GM18909 (cell line): ENCODE measurements at regions not wholly inside any gene's neighbourhood (a gene's known extent, or its start where the extent isn't known, plus 50 kb on each side); places are given as distances from the start of the nearest gene placed in this dataset.

Experiments
- ATAC-seq: cut with Tn5 transposase; IDR thresholded peaks from one replicate; pipeline ENCODE4 v1.9.1; 2021; ENCODE audit warnings: mild to moderate bottlenecking; ENCODE audit not compliant: unreplicated experiment, poor library complexity

DNA sequence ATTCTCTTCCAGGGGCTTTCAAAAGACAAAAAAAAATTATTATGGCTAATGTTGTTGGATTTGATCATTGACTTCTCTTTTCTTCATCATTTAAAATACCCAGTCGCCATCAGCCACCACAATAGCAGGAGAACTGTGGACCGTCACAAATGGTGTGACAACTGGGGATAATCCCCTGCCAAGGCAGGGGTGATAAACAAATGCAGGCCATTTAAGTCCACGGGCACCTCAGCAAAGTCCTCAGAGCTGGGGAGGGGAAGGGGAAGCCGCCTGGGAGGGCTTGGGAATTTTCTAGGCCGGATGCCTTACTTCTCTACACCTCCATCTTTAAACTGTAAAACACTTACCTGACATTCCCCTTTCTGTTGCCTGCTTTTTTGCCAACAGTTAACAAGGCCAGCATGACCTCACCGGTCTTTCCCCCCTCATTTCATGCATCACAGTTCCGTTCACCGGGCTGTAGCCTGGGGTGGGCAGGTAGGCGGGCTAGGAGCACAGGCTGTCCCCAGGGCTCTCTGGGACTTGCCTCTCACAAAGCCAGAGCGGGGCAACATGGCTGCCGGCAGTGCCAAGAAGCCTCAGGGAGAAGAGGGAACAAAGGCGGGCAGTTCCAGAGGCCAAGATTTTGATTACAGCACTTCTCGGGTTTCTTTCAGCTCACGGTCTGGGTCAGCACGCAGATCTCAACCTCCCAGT, 820.4 kb downstream of the BCL11A start:
- no peak for ATAC-seq

DNA sequence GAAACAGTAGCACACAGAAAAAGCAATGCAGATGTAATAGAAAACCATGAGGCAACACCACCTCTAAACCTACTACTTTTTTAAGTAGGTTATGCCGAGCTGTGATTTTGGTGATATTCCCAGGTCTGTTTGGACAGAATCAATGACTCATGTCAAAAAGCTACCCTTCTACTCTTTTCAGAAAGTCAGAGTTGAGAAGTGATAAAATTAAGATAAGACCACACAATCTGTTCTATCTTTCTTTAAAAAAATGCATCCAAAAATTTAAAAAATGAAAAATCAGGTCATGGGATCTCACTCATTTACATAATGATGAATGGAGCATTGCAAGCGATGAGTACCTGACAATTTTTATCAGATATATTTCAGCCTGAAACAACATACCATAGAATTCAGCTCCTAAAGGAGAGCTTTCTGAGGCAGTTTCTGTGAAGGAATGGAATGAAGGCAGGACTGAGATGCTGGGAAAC, 826.3 kb downstream of the BCL11A start:
- ATAC-seq: no peak

DNA sequence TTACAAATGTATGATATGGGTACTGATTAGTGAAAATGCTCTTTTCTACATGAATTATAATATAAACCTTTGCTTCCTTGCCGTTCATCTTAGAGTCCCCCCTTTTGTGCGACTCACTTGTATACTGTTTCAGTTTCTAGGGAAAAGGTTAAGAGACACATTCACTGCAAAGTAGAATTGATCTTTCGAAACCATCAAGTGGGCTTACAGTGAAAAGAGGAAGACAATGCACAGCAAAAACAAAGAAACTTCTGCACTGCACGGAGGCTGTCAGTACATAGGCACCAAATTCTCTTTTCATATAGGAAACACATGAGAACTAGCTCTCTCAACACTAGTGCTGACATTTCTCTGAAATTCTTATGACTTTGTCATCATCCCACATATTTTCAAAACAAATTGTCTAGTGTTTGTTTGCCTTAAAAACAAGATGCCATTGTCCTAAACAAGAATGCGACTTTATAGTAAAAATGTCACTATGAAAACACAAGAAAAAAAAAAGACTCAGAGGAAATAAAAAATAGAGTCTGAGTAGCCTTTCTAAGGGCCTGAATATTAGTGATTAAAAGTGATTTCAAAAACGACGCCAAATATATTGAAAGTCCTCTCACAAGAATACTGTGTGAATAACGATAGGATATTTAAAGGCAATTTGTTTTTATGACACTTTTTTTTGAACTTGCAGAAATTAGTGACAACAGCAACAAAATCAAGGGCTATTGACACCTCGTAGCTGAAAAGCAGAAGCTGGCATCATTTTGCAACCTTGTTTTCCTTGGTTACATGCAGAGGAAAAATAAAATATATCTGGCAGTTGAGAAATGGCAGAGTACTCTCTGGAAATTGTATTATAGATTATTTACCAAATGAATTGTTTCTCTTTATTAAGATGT, 827.0 kb downstream of the BCL11A start:
- peak; percentile 40 for ATAC-seq

DNA sequence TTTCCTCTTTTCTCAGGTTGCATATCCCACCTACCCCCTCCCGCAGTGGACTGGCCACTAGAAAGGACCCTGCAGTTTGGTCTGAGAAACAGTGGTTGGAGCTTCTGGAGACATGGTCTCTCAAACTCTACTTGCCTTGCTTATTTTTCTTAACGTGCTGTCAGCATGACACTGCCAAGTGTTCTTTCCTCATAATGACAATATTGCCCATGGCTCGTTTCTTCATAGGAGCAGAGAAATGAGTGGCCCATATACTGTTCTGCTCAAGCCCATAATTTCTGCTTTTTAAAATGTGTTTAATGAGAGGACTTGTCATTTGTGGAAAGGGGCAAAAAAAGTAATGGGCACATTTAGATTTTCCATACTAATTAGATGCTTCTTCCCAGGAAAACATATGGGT, 828.7 kb downstream of the BCL11A start:
- ATAC-seq: no peak

DNA sequence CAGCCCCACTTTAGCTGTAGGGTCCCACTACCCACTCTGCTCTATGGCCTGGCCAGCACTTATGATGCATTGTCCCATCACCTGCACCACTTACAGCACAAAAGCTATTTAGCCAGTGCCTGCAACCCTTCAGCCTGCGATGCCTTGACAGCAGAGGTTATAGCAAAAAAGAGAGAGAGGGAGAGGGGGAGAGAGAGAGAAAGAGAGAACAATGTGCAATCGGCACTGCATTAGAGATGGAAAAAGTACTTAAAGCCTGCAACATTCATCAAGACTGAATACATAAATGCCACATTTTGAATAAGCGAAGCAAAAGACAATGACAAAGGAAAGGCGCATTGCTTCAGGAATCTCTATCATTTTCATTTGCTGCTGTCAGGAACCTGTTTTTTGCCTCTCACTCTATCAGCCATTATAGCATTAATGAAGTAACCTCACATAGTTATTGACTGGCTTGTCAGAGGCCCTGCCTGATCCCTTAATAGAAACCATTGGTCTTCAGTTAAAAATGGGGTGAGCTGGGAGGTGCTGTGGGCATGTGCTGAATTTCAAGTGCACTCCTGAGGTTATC, 833.1 kb downstream of the BCL11A start:
- no peak for ATAC-seq

DNA sequence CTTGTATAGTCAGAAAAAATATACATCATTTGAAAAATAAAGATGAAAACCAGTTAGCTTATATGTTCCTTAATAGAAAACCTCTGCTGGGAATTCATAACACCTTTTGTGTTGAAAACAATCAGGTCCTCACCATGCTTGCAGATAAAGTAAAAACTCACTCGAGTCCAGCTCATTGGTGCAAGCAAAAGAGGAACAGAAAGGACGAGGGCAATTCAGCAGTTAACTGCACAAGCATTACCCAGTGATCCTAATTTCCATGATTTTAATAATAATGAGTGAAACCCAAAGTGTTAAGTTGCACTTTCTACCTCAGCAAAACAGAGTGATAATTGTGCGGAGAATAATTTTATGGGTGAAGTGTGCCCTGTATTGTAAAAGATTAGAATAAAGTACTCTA, 839.9 kb downstream of the BCL11A start:
- no peak for ATAC-seq

DNA sequence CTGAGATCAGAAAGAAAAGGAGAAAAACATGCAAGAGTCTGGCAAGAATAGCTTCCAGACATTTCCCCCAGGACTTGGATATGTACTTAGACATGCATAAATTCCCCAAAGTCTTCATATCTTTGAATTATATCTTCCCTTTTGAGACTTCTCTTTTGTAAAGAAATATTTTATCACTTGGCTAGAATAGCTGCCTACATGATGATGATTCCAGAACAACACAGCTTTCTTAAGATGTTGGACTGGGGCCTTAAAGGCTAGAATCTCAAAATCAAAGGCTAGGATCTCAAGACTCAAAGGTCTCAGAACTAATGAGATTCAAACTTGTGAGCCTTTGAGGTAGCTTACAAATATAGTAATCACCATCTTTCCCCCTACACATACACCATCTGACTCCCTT, 842.3 kb downstream of the BCL11A start:
- ATAC-seq: no peak

DNA sequence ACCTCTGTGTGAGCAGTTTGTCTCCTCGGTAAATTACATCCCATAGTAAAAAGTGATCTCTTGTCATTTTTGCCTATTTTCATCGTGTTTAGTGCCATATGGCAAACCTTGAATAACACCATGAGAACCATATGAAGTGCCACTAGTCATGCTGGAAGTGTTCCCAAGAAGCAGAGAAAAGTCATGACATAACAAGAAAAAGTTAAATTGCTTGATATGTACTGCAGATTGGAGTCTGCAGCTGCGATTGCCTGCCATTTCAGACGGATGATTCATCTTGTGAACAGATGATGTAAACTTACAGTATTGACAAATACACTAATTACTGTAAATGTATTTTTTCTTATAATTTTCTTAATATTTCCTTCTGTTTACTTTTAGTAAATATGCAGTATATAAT, 846.7 kb downstream of the BCL11A start:
- no peak for ATAC-seq

DNA sequence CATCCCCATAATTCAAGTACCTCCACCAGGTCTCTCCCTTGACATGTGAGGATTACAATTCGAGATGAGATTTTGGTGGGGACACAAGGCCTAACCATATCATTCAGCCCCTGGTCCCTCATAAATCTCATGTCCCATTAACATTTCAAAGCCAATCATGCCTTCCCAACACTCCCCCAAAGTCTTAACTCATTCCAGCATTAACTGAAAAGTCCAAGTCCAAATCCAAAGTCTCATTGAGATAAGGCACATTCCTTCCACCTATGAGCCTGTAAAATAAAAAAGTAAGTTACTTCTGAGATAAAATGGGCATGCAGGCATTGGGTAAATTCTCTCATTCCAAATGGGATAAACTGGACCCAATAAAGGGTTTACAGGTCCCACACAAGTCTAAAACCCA, 849.7 kb downstream of the BCL11A start:
- no peak for ATAC-seq

DNA sequence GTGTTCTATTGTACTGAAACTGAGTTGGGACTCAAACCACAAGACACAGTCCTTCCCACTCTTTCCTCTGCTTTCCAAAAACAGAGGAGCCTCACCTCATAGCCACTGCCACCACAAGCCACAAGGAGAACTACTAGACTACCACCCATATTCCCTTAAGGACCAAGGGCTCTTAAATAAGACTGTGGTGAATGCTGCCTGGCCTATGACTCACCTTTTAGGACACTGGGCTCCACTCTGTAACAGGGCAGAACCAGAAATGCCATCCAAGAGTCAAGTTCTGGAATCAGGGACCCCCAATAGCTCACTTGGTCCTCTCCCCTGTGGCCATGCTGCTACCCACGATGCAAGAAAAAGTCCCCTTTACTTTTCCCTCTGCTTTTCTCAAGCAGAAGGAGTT, 851.4 kb downstream of the BCL11A start:
- no peak for ATAC-seq

DNA sequence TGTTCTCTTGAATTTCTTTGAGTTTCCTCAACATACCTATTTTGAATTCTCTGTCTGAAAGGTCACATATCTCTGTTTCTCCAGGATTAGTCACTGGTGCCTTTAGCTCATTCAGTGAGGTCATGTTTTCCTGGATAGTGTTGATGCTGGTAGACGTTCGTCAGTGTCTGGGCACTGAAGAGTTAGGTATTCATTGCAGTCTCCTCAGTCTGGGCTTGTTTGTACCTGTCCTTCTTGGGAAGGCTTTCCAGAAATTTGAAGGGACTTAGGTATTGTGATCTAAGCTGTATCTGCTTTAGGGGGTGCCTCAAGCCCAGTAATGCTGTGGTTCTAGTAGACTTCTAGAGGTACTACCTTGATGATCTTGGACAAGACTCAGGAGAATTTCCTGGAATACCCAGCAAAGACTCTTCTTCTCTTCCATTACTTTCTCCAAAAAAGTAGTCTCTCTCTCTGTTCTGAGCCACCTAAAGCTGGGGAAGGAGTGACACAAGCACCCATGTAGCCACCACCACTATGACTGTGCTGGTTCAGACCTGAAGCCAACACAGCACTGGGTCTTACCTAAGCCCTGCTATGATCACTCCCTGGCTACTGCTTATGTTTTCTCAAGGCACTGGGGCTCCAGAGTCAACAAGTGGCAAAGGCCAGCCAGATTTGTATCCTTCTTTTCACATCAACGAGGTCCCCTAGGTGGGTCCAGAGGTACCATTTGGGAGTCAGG, 852.0 kb downstream of the BCL11A start:
- ATAC-seq: no peak

DNA sequence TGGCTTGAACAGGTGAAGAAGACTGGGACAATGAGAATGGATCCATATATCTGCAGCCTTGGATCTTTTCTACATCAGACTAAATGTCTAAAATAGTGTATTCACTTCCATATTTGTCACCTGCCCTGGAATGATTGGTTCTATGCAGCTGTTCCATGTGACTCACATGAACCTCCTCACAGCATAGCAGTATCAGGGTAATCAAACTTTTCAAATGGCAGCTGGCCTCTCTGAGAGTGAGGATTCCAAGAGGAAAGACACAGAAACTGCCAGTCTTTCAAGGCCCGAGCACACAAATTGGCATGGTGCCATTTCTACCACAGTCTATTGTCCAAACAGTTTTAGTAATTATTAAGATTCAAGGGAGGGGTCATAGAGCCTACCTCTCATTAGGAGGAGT, 859.3 kb downstream of the BCL11A start:
- no peak for ATAC-seq

DNA sequence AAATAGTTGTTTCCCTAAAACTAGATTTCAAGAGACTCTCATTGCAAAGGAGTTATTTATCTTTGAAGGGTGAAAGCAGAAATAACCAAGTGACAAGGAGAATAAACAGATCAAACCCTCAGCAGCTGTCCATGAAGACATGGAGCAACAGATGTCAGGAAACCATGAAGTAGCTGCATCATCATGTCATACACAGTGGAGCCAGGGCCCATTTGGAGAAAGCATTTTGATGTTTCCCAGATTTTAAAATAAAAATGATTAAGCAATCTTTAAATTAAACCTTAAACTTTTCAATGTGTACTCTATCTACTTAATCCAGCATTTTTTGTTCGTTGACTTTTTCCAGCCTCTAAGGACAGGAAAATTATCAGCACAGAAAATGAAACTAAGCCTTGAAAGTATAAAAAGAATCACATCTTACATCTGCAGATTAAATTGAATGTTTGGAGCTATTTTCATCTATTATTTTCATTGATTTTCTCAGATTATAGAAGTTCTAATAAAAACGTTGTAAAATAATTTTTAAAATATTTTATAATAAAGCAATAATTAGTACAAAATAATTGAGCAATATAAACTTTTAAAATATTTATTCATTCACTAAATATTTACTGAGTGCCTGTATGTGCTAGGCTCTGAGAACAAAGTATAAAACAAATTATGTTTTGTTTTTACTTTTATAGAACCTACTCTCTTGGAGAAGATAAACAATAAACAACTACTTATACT, 860.1 kb downstream of the BCL11A start:
- no peak for ATAC-seq

DNA sequence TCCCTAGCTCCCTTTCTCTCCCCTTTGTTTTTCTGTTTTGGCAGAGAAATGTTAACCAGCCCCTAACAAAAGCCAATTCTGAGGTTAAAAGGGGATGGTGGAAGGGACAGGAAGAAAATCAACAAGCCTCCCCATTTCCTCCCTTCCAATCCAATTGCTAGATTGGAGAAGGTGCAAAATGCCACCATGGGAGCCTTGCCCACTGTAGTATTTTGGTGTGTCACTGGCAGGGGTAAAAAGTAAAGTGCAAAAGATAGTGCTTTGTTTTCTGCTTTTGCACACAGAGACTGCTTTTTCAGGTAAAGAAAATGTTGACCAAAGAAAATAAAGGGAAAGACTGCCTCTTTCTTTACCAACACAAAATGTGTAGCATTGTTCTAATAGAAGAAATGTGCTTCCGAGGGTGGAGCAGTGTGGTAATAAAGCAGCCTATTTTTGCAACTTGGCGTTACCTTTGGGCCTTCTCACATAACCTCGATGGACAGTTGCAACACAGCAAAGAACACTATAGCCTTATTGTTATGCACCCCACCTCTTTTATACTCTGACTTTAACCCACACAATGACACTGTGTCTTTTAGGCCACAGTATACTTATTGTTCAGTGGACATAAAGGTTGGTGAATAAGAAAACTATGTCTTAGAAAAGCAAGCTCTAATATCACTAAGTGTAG, 861.8 kb downstream of the BCL11A start:
- ATAC-seq: no peak

DNA sequence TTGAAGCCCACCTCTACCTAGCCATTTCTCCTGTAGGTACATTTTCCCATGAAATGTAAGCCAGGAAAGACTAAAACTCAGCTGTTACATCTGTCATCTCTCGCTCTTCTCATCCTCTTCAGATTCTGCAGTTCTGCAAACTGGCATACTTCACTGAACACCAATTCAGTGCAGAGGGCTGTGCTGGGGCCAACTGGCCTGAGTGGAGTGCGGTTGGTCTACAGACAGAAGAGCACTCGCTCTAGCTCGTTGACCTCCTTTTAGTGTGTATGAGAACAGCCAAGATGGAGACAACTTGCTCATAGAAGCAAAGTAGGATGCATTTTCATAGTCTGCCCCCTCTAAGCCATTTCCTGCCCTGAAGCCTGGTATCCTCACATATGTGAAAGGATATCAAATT, 862.6 kb downstream of the BCL11A start:
- ATAC-seq: no peak

DNA sequence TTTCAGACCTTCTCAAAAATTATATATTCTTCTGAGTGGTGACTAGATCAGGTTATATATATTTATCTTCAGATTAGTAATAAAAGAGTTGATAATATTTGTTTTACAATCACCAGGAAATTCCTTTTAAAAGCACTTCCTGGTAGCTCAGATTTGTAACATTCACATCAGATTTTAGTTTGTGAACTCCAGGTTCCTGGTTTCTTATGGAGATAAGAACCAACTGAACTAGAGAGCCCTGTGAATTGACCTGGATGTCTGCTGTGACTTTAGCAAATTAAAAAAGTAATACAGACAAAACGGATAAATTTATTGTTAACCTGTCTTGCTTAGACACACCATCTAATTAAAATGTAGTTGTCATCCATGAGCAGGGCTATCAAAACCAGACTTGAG, 868.7 kb downstream of the BCL11A start:
- ATAC-seq: no peak

DNA sequence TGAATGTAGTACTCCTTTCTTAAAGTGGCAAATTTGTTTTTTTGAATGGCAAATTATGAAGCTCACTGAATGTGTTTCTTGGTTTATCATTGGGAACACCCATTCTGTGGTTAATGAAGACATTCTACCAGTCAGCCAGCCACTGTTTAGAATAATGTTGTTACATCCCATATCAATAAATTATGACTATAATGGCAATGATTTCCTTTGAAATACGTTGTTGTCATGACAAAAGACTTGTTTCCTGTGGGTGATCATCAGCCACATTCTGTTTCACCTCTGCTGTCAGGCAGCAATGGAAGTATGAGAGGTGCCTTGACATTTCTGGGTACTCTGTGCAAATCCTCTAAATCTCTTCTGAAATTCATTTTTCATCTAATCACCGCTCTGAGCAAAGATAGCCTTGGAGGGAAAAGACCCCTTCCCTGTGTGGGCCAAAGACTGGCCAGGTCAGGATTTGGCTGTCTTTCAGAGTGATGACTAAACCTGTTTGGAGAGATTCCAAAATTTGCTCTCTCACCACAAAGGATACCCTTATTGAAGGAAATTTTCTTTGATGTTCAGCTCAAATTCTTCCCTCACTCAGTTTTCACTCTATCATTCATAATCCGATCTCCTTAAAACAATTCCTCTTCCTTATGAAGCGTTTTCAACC, 869.2 kb downstream of the BCL11A start:
- ATAC-seq: no peak

DNA sequence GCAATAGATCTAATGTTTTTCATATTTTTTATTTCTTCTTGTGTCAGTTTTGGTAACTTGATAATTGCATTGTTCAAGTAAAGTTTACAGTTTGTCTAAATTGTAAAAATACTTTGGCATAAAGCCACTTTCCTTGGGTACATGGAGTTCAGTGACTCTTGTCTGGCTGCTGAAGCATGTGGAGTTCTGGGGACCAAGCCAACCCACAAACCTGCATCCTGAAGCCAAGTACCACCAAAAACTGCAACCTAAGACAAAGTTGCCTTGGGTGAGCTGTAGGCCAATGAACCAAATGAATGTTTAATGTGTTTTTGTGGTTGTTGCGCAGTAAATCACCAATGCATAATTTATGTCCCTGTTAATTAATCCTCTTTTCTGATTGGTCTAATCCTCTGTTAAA, 872.6 kb downstream of the BCL11A start:
- ATAC-seq: no peak

DNA sequence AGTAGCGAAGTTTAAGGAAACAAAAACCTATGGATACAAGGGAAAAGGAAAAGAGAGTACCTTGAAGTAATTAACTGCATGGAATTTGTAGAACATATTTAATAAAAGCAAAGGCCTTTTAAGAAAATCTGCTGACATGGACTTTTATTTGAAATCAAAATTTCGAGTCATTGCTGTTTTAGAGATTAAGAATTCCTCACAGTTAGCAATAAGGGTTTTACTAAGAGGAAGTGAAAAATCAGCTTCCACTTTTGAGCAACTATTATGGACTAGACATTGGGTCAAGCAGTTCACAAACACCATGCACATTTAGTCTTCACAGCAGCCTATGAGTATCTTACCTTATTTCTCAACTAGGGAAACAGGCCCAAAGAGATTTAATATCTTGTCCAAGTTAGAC, 876.3 kb downstream of the BCL11A start:
- ATAC-seq: no peak
